ENCODE measurements at regions not wholly inside any gene's neighbourhood (a gene's known extent, or its start where the extent isn't known, plus 50 kb on each side); places are given as distances from the start of the nearest gene placed in this dataset.

- TF ChIP-seq, protein P1, sequence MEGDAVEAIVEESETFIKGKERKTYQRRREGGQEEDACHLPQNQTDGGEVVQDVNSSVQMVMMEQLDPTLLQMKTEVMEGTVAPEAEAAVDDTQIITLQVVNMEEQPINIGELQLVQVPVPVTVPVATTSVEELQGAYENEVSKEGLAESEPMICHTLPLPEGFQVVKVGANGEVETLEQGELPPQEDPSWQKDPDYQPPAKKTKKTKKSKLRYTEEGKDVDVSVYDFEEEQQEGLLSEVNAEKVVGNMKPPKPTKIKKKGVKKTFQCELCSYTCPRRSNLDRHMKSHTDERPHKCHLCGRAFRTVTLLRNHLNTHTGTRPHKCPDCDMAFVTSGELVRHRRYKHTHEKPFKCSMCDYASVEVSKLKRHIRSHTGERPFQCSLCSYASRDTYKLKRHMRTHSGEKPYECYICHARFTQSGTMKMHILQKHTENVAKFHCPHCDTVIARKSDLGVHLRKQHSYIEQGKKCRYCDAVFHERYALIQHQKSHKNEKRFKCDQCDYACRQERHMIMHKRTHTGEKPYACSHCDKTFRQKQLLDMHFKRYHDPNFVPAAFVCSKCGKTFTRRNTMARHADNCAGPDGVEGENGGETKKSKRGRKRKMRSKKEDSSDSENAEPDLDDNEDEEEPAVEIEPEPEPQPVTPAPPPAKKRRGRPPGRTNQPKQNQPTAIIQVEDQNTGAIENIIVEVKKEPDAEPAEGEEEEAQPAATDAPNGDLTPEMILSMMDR (conservative IDR thresholded peaks at IDR 0.05 in 1 of 2, IDR thresholded peaks at IDR 0.05 in 1 of 2; ENCODE audit: extremely low read depth in 1 of 2, insufficient read depth in 1 of 2, low read depth in 1 of 2, low read length in 2 of 2): no peak
- no peak for TF ChIP-seq EZH2 (IDR thresholded peaks at IDR 0.05; ENCODE audit: borderline replicate concordance, low read length)
These were observed 220.7 kb downstream of the HEPH start for GRCh38 chrX:66384722-66385121.

Data from mammary epithelial cell (primary cell).